NCI-H1694 (cell line): ENCODE measurements at regions not wholly inside any gene's neighbourhood (a gene's known extent, or its start where the extent isn't known, plus 50 kb on each side); places are given as distances from the start of the nearest gene placed in this dataset.
A peak's percentile ranks its signal among the peaks of the same experiment; 100 is the strongest.

Source experiments
- DNase-seq: peaks from one replicate; lab custom pipeline; 2025; lab: John Stamatoyannopoulos, UW

DNA sequence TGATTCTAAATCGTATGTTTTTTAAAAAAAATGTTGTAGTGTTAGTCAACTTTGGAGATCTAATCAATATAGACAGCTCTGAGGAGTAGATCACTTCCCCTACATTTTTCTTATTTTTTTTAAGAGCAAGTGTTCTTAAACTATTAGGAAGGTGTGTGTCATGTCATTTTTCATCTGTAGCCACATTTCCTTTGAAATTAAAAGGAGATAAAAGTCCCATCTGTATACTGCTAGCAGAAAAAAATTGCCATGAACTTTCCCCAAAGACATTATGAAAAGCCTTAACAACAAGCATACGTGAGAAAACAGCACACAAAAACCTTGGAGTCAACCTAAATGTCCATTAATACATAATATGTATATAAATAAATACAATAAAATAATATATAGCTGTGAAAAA, 286.6 kb downstream of the ETS1 start:
- no peak for DNase-seq

DNA sequence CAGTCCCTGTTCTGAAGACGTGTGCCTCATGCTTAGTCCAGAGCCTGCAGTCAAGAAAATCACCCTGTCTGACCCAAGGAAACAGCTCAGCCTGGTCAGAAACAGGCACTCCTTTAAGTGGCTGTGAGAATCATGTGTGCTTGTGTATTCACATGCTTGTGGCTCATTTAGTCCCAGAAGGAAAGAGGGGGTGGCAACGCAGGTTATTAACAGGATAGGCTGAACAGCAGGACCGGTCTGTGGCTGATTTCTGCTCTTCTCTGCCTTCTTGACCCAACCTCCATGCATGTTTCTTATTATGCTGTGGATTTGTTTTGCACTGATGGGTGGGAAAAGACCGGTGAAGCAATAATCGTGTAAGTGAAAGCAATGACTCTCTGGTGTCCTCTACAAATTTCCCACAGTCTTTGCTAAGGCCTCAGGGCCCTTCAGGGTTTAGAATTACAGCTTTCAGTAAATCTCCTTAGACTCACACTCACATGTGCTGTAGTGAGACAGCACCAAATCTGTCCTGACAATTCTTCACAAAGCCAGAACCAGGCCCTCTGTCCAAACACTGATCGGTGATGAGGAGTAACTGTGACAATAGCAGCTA, 288.1 kb downstream of the ETS1 start:
- no peak for DNase-seq

DNA sequence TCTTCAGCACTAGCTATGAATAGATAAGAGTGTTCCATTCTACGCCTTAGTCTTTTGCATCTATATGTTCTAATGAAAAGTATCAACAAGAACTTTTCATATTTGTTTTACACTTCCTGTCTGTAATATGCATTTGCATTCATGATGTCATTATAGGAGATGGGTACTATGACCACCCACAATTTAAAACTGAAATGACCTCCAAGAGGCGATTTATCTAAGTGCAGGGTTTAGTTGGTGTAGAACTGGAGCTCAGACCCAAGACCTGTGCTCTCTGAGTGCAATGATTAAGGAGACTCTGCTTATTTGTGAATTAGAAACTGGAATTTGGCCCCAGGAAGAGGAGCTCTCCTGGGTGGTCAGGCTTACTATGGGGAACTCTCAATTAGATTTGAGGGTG, 289.1 kb downstream of the ETS1 start:
- no peak for DNase-seq

DNA sequence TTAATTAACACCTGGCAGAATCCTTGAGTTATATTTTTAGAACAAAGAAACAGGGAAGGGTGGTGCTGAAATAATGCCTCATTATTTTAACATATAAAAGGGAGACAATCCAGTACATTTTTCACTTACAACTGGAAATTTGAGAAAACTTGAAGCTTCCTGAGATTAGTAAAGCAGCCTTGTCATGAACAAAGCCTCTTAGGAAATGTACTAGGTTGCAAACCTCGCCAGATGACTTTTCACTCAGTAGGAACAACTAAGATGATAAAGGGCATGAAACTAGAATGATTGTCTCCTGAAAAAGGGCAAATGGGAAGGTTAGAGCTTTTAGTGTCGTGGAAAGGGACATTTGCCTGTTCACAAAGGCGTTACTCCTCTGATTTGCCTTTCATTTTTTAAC, 289.6 kb downstream of the ETS1 start:
- no peak for DNase-seq

DNA sequence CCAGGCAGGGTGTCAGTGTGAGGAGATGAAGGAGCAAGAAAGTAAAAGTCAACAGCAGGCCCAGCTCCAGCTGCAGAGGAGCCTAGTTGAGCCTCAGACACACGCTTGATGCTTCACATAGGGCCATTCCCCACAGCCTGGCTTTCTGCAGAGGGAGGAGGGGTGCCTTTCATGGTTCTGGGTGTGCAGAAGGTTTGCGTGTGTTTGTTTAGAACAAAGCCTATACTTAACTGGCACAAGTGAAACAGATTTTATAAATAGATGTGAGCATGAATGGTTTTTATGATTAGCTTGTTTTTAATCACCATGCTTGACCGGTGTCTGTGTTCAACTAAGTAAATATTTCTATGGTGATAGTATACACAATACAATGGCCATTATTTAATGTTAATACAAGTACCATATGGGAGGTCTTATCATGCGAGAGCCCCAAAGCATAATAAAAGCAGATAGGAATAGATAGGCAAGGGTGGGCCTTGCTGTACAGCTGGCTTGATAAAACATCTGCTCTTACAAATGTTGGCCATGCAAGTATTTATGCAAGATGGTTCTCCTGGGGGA, 290.2 kb downstream of the ETS1 start:
- no peak for DNase-seq

DNA sequence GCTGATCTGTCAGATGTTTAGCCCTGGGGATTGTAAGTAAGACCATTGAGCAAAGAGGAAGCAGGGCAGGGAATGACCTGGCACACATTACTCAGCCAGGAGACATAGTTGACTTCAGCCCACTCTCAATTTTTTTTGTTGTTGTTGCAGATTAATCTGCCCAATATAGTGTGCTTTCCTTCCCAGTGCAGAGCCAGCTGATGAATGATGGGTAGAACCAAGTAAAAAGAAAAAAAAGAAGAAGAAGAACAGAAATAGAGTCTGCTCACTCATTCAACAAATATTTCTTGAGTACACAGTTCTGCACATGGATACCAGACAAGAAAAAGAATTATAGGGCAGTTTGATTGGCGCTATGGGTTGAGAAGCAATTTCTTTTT, 292.7 kb downstream of the ETS1 start:
- DNase-seq, result no peak

DNA sequence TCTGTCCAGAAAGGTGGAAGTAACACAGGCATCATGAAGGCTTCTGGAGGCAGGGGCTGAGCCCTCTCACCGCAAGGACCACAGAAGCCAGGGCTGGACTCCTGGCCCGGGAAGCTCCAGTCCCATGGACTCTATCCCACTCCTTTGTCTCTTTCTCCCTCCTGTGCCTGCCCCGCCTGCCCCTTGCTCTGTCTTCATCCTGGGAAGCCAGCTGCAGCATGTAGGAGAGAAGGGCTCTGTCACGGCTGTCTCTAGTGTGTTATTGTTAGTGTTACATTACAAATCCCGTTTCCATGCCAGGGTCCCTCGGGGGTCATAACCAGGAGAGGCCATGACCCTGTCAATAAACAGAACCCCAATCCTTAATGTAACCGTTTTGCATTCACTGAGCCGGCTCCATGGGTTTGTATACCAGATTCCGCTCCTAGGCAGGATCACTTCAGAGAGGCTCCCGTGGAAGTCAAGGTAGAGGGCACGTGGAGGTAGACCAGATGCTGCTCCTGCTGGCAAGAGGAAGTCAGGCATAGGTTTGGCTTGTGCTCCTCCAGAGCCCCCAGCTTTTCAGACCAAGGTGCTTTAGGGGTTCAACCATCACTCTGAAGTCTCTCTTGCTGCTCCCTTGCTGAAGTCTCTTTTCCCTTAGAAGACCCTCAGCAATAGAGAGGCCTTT, 293.2 kb downstream of the ETS1 start:
- DNase-seq, result no peak

DNA sequence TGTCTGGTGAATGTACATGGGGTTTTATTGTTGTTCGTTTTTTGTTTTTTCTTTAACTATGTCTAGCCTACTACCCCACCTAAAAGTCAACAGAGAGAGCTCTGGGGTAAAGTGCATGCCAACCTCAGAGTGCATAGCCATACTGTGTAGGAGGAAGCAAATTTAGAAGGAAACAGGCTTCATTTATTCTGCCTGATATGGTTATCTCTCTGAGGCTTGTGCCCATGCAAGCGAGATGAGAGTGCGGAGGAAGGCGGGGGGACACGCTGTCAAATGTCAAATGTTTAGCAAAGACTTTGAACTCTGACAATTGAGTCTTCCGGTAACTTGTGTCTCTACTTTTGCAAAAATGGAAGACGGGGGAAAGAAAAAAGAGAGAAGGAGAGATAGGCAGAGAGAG, 295.5 kb downstream of the ETS1 start:
- no peak for DNase-seq

DNA sequence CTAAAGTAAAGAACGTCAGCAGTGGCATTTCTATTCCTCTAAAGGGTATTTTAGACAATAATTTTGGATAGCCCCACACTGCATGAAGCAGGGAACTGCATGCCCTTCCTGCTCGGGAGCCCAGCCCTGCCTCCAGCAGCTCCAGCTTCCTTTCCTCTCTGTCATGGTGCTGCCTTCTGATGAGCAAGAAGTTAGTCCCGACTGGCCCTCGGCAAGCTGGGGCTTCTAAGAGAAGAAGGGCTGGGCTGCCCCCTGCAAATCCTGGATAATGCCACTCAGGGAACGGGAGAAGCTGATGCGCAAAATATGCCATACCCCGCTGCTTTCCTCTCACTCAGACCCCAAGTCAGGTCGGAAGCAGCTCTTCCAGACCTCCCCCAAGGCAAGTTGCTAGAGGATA, 296.4 kb downstream of the ETS1 start:
- no peak for DNase-seq

DNA sequence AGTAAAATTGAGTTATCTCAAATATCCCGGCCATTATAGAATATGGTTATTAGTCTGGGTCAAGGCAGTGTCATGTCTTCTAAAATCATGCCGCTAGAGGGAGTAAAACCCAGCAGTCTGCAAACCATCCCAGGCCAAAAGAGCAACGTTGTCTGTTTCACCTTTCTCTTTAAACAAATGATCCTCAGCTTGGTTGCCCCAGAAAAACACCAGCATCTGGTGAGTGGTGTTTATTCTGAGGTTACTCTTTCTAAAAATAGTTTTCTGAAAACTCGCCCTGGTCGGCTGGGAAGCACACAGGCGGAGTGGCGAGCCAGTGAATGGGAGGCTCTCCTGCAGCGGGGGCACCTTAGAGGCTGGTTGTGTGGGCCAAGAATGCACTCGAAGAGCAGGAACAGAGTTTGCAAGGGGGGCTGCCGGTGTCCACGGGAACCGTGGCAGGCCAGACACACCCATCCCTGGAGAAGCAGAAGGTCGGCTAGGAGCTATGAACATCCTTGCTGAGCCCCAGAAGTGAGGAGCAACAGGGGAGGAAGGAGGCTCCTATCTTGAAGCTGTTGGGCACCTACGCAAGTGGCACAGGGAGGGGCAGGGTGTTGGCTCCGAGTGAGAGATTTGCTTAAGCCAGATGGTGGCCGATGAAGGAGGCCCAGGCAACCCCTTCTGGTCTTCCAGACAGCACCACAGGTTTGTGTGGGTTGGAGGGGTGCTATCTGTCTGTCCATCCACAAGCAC, 297.1 kb downstream of the ETS1 start:
- peak; percentile 51 for DNase-seq

DNA sequence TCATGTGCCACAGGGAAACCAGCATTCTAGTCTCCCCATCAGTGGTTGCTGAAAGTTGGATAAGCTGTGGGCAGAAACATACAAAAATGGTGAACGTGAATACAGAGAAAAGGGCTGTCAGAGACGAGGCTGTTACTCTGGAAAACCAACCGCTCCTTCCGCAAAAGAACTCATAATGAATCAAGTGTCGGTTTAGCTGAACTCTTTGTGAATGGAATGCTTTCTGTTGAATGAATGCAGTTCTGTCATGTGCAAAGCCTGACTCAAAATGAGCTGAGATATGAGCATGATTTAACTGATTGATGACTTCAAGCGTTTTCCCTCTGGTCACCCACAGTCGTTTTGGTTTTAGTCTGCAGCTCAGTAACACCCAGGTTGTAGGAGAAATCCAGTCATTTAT, 298.3 kb downstream of the ETS1 start:
- DNase-seq, result no peak

DNA sequence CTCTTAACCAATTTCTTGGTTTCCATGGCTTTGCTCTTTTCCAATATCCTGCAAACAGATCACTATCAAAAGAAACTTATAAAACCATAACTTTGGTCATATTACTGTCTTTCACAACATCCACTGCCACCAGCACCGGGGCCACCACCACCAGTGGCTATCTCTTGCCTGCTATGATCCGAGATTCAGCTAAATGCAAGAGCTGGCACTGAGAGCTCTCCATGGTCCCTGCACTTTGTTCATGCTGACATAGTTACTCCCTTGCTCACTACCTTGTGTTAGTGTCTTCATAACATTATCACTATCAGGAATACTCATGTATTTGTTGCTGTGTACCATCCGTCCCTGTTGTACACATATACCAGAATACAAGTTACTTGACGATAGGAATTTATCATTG, 299.0 kb downstream of the ETS1 start:
- no peak for DNase-seq

DNA sequence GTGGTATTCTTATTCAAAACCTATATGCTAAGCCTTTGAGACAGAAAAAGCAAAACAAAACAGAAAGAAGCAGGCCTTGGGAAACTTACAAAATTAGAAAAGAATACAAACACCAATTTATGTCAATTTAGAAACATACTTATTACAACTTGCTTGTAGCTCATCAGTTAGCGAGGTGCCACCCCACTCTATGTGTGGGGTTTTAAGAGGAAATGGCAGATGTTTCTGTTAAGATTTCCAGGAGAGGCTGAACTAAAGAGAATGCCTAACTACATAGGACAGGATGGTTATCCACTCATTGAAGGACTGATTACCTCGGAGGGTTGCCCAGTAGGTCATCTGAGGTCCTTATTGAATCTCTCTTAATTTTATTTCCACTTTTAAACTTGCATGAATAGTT, 302.0 kb downstream of the ETS1 start:
- no peak for DNase-seq

DNA sequence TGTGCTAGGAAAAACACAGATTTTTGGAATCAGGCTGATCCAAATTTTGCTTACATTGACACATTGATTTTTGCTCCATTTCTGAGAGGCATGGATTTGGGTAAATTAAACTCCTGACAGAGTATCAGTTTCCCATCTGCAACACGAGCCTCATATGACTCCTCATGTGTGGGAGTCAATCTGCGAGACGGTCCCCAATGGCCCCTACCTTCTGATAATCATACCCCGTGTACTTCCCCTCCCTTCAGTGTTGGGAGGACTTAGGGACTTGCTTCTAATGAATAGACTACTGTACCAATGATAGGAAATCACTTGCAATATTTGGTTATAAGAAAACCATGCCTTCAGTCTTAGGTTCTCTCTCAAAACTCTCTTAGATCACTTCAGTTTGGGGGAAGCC, 302.7 kb downstream of the ETS1 start:
- DNase-seq, result no peak

DNA sequence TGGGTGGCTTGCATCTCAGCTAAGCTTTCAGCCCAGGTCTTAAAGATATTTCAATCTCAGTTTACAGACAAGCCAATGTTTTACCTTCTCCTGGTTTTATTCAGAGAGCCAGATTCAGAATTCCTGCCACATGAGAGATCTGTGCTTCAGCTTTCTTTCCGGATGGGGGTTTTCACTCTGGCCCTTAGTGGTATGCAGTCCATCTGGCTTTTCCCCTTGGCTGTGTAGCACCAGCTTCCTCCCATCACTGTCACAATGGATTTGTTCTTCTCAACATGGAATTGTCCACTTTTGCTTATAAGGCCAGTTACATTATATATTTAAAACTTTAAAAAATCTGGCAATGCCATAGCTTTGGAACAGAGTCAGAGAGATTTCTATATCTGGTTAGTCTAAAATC, 303.9 kb downstream of the ETS1 start:
- no peak for DNase-seq

DNA sequence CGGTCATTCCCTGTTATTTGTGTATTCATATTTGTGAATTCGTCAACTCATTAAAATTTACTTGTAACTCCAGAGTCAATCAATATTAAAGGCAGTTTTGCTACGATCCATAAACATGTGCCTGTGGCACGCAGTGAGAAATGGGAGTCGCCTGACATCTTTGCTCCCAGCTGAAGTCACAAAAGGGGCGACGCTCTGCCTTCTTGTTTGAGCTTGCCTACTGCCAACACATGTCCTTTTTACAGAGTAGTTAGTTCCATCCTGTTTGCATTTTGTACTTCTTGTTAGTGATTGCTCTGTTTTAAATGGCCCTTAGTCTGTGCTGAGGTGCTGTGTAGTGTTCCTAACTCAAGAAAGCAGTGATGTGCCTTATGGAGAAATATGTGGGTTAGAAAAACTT, 305.3 kb downstream of the ETS1 start:
- DNase-seq, result no peak

DNA sequence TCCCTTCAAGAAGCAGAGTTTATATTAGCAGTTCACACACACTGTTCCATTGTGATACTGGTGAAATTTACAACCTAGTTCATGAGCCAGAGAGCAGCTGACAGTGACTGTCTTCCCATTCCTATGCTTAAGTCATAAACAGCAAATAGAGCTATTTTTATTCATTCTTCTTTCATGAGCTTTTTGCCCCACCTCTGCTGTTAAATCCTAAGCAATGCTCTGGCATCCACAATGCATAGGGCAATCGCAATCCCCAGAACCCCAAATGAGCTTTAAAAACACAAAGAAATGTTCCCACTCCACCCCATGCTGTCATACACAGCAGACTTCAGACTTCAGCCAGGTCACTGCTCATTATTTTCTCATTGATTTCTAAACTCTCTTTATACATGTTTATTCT, 307.5 kb downstream of the ETS1 start:
- DNase-seq, result no peak

DNA sequence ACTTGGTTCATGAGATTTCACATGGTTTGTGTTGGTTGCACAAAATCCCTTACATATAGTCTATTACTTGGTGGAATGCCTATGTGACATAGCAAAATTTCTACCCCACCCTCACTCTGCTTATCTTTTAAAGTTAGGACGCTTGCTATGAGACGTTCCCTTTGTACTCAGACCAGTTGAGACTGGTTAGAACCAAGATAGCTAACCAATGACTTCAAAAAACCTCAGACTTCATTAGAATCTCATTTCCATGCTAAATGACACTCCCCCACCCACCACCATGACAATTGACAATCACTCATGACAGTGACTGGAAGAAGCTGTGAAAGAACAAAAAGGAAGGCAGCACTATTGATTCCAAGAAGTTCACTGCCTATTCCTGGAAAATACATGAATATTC, 313.6 kb downstream of the ETS1 start:
- no peak for DNase-seq

DNA sequence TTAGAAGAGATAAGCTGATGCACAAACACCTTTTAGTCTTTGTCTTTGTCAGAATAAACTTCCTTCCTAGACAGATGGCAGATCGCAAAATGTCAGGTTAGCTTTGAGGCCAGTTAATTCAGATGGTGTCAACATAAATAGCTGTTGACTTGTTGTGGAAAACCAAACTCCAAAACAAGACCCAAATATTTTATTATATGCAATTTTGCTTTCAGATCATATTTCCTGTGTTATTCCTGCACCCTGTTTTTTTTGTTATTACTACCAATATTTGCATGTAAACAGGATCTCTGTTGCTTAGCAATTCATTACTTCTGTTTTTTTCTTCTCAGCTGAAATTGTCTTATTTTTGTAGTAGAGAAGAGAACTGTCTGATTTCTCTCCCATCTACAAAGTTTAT, 316.0 kb downstream of the ETS1 start:
- DNase-seq, result no peak

DNA sequence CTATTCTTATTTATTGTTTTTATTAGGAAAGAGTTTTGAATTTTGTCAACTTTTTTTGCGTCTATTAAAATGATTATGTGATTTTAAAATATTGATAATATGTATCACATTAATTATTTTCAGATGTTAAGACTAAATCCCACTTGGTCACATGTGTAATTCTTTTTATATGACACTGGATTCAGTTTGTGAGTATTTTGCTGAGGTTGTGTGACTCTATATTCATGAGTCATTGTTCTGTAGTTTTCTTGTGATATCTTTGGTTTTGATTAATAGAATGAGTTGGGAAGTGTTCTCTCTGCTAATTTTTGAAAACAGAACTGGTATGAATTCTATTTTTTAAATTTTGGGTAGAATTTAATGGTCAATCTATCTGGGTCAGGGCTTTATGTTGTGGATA, 317.9 kb downstream of the ETS1 start:
- DNase-seq, result no peak

DNA sequence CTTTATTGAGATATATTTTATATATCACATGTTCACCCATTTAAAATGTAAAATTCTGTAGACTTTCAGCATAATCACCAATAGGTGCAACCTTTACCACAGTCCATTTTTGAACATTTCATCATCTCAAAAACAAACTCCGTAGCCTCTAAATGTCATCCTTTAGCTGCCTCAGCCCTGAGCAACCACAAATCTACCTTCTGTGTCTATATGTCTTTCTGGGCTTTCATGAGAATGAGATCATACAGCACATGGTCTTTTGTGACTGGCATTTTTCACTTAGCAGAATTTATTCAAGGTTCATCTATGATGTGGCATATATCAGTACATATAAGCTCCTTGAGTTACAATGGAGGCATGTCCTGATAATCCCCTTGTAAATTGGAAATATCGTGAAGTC, 320.5 kb downstream of the ETS1 start:
- DNase-seq, result no peak

DNA sequence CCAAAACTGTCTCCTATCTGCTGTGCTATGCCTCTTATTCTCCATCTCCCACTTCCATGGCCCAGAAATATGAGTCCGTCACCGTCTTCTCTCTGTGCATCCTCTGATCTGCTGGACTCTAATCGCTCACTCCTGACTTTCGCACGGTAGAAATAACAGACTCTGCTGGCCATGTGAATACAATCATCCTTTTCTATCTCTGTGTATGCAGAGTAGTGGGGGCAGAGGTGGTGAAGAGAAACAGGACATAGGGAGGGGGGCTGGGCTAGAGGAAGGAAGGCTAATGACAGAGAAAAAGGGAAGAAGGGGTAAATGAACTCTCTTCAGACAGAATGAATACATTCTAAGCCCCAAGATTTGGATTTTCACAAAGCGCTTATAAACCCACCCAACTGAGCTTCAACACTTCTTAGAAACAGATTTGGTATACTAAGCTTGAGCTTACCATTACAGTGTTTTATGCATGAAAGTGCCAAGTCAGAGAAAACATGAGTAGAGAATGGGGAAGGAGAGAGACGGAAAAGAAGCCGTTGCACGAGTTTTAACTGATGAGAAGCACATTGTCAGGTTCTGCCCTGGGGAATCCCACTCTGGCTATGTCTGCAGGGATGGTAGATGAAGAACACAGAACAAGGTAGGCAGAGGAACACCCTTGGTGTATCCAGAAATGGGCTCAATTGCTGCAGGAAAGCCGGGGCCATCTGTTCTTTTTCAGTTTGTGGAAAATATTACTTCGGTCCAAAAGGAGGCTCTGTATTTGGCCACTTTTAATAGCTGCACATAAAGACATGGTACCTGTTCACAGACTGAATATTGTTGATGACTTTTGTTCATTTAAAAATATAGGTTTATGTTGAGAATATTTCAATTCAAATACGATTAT, 324.7 kb downstream of the ETS1 start:
- DNase-seq, result no peak
